ENCODE measurements at regions not wholly inside any gene's neighbourhood (a gene's known extent, or its start where the extent isn't known, plus 50 kb on each side); places are given as distances from the start of the nearest gene placed in this dataset.

- TF ChIP-seq CTCF (IDR thresholded peaks at IDR 0.05; ENCODE audit: low read depth, low read length) (no peak), EZH2phosphoT487 (IDR thresholded peaks at IDR 0.05; ENCODE audit: low read depth) (no peak)
Observed at GRCh38 chr2:187143537-187143936, 294.6 kb upstream of the ZSWIM2 start.

Measured in OCI-LY3 (cell line).